HUES6 (cell line): ENCODE measurements at regions not wholly inside any gene's neighbourhood (a gene's known extent, or its start where the extent isn't known, plus 50 kb on each side); places are given as distances from the start of the nearest gene placed in this dataset.
A peak's percentile ranks its signal among the peaks of the same experiment; 100 is the strongest.

ENCODE experiments used
- H3K27ac ChIP-seq: 2 replicates; pipeline ENCODE4 v1.7.0; 2013; ENCODE audit warnings: low read depth, mild to moderate bottlenecking, low read length, inconsistent platforms
- H3K27me3 ChIP-seq: 2 replicates; pipeline ENCODE4 v1.6.1; 2013; ENCODE audit warnings: low read length; ENCODE audit not compliant: control insufficient read depth, insufficient read depth
- H3K36me3 ChIP-seq: 2 replicates; pipeline ENCODE4 v1.6.1; 2013; ENCODE audit warnings: low read length; ENCODE audit not compliant: control insufficient read depth, insufficient read depth
- H3K4me1 ChIP-seq: 2 replicates; pipeline ENCODE4 v1.6.1; 2013; ENCODE audit warnings: low read length; ENCODE audit not compliant: control insufficient read depth, insufficient read depth
- H3K4me3 ChIP-seq: 2 replicates; pipeline ENCODE4 v1.5.1; 2013; ENCODE audit warnings: low read depth, low read length
- H3K9ac ChIP-seq: one replicate; pipeline ENCODE4 v1.6.1; 2013; ENCODE audit warnings: mild to moderate bottlenecking, low read length
- H3K9me3 ChIP-seq: 2 replicates; pipeline ENCODE4 v1.6.1; 2013; ENCODE audit warnings: low read depth, low read length; ENCODE audit not compliant: control insufficient read depth, insufficient read depth

DNA sequence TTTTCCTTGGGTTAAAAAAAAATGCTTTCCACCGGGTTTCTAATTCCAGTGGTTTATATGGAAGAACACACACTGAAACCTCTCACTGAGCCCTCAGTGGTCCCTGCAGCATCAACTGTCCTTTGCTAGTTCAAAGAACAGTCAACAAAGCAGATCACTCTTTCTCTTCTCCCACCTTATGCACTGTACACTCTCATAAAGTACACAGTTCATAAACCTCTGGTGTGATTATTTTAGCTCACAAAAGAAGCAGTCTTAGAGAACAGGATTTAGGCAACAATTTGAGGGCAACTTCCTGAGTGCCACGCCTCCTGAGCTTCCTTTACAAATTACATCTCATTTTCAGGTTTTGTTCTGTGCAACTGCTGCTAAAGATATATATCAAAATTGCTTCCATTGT lies 728.4 kb upstream of the GOLIM4 start:
- H3K27me3 ChIP-seq, result no peaks in the 10 kb centered on the region
- H3K27ac ChIP-seq, result no peak overlapping the region
- H3K36me3 ChIP-seq, result no peaks in the 10 kb centered on the region
- H3K4me3 ChIP-seq, result no peak overlapping the region
- no peak overlapping the region for H3K9ac ChIP-seq
- H3K4me1 ChIP-seq, result peaks cover 29% of the 10 kb centered on the region
- H3K9me3 ChIP-seq, result no peaks in the 10 kb centered on the region

DNA sequence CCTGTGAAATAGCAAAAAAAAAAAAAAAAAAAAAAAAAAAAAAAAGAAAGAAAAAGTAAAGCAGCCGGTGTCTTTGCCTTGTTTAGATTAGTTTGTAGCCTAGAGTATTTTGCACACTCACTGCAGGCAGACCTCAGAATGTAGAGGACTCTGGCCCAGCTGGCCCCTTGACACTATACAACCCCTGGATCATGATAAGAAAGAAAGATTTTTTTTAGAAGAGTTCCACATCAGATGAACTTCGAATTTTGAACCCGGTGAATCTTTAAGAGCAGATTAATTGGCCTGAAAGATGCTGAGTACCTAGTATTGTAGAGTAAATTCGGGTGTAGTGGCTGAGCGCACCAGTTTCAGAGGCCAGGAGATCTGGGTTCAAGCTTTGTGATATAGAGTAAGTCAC lies 727.7 kb upstream of the GOLIM4 start:
- no peaks in the 10 kb centered on the region for H3K36me3 ChIP-seq
- no peaks in the 10 kb centered on the region for H3K9me3 ChIP-seq
- no peaks in the 10 kb centered on the region for H3K27me3 ChIP-seq
- H3K9ac ChIP-seq, result no peak overlapping the region
- no peak overlapping the region for H3K27ac ChIP-seq
- no peak overlapping the region for H3K4me3 ChIP-seq
- peaks cover 23% of the 10 kb centered on the region for H3K4me1 ChIP-seq

GRCh38 chr3:168820810-168821415 lies 725.2 kb upstream of the GOLIM4 start:
- Histone ChIP-seq H3K9me3 (no peaks in the 10 kb centered on the region), H3K9ac (no peak overlapping the region), H3K4me3 (no peak overlapping the region), H3K4me1 (peaks cover 21% of the 10 kb centered on the region), H3K27me3 (no peaks in the 10 kb centered on the region), H3K27ac (no peak overlapping the region), H3K36me3 (no peaks in the 10 kb centered on the region)

- H3K4me1 ChIP-seq, result peaks cover 36% of the 10 kb centered on the region
These were observed 721.5 kb upstream of the GOLIM4 start for GRCh38 chr3:168817177-168817576.

DNA sequence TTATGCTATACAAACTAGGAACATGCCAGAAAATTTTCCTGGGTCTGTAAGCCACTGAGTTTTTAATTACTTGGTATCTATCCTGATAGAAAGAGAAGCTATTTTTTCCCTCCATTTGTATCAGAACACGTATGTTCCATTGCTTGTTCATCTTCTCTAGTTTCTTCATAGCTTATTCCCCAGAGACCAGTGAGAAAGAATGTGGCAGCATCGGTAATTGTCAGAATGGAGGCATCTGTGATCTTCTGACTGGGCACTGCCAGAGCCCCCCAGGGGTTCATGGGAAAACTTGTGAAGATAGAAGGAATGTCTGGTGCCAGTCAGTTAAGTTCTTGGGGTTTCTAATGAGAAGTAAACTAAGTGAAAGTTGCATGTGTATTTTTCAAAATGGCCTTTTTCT lies 720.2 kb upstream of the GOLIM4 start:
- Histone ChIP-seq H3K4me1 (peaks cover 45% of the 10 kb centered on the region), H3K9ac (no peak overlapping the region)

More at GRCh38 chr3:168817177-168817576, 721.5 kb upstream of the GOLIM4 start:
- no peak overlapping the region for H3K27ac ChIP-seq
- H3K9ac ChIP-seq, result no peak overlapping the region
- no peaks in the 10 kb centered on the region for H3K27me3 ChIP-seq
- no peaks in the 10 kb centered on the region for H3K36me3 ChIP-seq
- H3K4me3 ChIP-seq, result no peak overlapping the region
- no peaks in the 10 kb centered on the region for H3K9me3 ChIP-seq

DNA sequence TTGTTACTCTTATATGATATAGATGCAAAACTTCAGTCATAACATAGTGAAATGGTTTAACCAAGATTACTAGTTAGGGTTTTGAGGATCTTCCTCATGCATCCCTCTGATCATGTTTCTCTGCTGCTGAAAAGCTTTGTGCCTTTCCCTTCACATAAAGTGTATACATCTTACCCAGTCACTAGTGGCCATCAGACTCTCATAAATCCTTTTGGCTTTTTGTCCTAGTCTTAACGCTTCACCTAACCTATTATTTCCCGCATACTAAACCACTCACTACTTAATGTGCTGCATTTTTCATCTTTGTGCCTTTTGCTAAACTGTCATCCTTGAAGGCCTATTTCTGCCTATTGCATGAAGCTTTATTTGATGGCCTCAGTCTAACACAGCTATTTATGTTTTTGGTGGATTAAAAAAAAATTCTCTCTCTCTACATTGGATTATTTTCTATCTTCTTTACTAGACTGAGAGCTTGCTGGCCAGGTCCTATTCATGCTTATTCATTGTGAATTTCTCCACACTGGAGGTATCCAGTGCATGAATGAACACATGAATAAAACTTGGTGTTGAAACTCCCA lies 717.6 kb upstream of the GOLIM4 start:
- Histone ChIP-seq H3K36me3 (no peaks in the 10 kb centered on the region), H3K27ac (peak overlapping the region; percentile 79; the same call in 1 of the 2 replicates), H3K27me3 (no peaks in the 10 kb centered on the region), H3K9ac (no peak overlapping the region), H3K4me3 (no peak overlapping the region), H3K4me1 (peaks cover 45% of the 10 kb centered on the region), H3K9me3 (no peaks in the 10 kb centered on the region)

More for the DNA sequence above, 720.2 kb upstream of the GOLIM4 start:
- Histone ChIP-seq H3K4me3 (no peak overlapping the region), H3K9me3 (no peaks in the 10 kb centered on the region), H3K36me3 (no peaks in the 10 kb centered on the region), H3K27ac (no peak overlapping the region), H3K27me3 (no peaks in the 10 kb centered on the region)

- H3K4me1 ChIP-seq, result peaks cover 52% of the 10 kb centered on the region
- no peaks in the 10 kb centered on the region for H3K36me3 ChIP-seq
- H3K9ac ChIP-seq, result no peak overlapping the region
- no peaks in the 10 kb centered on the region for H3K27me3 ChIP-seq
- no peaks in the 10 kb centered on the region for H3K9me3 ChIP-seq
- no peak overlapping the region for H3K4me3 ChIP-seq
- peak overlapping the region; percentile 79 for H3K27ac ChIP-seq
These were observed 716.5 kb upstream of the GOLIM4 start for GRCh38 chr3:168812234-168812633.

DNA sequence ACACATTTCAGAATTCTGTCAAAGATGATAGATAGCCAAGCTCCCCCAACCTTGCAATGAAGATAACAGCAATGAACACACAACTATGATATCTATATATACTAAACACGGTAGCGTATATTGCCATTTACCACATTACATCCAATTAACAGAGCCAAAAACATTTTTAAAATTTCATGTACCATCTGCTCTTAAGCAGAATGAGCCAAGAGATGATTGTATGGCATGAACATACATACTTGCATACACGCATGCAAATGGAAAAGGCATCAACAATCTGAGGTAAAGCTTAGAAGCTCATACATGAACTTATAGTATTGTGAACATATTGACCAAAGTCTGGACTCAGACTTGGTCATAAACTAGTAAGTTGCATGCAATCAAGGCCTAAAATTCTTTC lies 712.9 kb upstream of the GOLIM4 start:
- peaks cover 43% of the 10 kb centered on the region for H3K4me1 ChIP-seq

DNA sequence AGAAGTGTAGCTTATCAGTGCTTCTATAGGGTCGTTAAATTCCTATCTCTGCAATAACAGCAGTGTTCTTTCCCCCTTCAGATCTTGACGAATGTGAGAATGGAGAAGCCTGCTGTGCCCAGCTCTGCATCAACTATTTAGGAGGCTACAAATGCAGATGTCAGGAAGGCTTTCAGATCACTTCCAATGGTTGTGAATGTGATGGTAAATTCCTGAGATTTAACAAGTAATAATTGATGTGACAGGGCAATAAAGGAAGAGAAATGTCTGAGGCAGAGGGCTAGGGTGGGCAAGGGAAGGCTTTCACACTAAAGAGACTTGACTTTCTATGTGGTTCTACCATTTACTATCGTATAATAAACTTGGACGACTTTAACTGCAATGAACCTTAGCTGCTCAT lies 711.7 kb upstream of the GOLIM4 start:
- H3K9ac ChIP-seq, result no peak overlapping the region
- no peaks in the 10 kb centered on the region for H3K36me3 ChIP-seq
- no peak overlapping the region; the same call in 1 of the 2 replicates for H3K4me3 ChIP-seq
- no peaks in the 10 kb centered on the region for H3K27me3 ChIP-seq
- H3K27ac ChIP-seq, result no peak overlapping the region; the same call in 1 of the 2 replicates
- H3K9me3 ChIP-seq, result no peaks in the 10 kb centered on the region
- H3K4me1 ChIP-seq, result peaks cover 35% of the 10 kb centered on the region

More for the DNA sequence above, 712.9 kb upstream of the GOLIM4 start:
- H3K27me3 ChIP-seq, result no peaks in the 10 kb centered on the region
- no peaks in the 10 kb centered on the region for H3K9me3 ChIP-seq
- H3K4me3 ChIP-seq, result no peak overlapping the region
- H3K27ac ChIP-seq, result no peak overlapping the region
- no peaks in the 10 kb centered on the region for H3K36me3 ChIP-seq
- no peak overlapping the region for H3K9ac ChIP-seq

DNA sequence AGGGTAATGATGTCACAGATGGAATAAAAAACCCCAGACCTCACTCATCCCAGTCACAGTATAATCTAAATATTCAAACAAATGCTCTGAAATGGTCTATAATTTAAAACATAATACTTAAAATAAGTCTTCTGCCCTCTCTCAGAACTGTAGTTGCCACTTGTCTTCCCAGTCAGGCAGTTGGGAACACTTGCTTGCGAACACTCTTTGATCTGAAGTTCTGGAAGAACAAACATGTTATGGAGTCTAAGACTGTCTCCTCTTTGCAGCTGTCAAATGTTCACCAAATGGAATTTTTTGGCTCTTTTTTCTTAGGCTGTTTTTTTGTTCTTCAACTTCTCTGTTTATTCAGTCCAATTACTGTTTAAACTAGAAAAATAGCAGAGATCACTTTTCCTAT lies 711.1 kb upstream of the GOLIM4 start:
- no peak overlapping the region; the same call in 1 of the 2 replicates for H3K27ac ChIP-seq
- H3K4me1 ChIP-seq, result peaks cover 33% of the 10 kb centered on the region
- H3K9me3 ChIP-seq, result no peaks in the 10 kb centered on the region
- H3K36me3 ChIP-seq, result no peaks in the 10 kb centered on the region
- H3K4me3 ChIP-seq, result no peak overlapping the region
- H3K27me3 ChIP-seq, result no peaks in the 10 kb centered on the region
- no peak overlapping the region for H3K9ac ChIP-seq

DNA sequence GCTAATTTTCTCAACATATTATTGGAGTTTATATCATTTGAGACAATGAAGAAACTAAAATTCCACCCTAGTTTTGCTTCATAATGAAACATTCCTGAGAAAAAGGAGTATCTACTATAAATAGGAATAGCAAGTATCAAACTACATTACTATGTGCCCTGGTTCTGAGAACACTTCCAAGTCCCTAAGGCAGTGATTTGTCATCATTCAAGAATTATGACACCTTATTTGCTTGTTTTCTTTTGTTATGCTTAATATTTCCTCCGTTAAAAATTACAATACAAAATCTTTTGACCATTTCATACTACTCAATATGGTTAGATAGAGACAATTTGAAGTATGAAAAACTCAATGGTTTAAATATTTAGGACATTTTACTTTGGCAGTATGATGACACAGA lies 707.8 kb upstream of the GOLIM4 start:
- Histone ChIP-seq H3K4me1 (peaks cover 24% of the 10 kb centered on the region), H3K9me3 (no peaks in the 10 kb centered on the region), H3K36me3 (no peaks in the 10 kb centered on the region), H3K27me3 (no peaks in the 10 kb centered on the region), H3K9ac (no peak overlapping the region), H3K27ac (no peak overlapping the region), H3K4me3 (no peak overlapping the region)
